ENCODE measurements at regions not wholly inside any gene's neighbourhood (a gene's known extent, or its start where the extent isn't known, plus 50 kb on each side); places are given as distances from the start of the nearest gene placed in this dataset.
"Not testable (repeated sequence)": the region's sequence is repeated elsewhere in the genome, so short reads cannot be mapped to it uniquely, and the experiment has no call there.

DNA sequence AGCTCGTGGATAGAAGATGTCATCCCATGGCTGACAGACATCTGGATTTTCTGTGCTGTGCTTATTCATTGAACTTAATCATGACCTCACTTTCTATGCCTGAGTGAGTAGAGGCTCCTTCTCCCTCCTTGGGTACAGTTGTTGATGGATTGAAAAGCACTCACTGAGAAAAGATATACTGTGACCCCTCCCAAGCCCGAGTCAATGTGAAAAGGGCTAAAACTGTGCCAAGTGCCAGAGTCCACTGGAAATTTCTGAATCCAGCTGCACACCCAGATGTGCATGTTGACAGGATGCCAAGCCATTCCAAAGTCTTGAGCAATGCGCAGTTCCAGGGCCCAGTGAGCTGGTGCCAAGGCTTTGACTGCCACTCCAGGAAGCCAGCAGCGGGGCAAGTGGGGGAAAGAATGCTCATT is 473.0 kb downstream of the NTRK2 start:
- no peak for DNase-seq

DNA sequence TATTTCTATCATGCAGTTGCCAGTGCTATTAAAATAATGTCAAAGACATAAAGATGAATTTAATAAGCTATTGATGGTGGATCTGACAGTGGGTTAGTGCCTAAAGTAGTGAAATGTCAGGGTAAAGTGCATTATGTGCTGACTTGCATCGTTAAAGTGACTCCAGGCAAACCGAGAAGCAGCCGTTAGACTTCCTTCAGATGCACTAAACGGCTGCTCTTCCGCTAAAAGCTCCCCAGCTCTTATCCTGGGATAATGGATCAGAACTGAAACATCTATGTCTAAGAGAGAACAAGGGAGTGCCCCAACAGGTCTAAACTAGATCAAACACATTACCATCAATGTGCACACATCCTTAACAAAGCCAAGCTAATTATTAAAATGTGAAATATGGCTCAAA is 468.2 kb downstream of the NTRK2 start:
- DNase-seq: no peak

DNA sequence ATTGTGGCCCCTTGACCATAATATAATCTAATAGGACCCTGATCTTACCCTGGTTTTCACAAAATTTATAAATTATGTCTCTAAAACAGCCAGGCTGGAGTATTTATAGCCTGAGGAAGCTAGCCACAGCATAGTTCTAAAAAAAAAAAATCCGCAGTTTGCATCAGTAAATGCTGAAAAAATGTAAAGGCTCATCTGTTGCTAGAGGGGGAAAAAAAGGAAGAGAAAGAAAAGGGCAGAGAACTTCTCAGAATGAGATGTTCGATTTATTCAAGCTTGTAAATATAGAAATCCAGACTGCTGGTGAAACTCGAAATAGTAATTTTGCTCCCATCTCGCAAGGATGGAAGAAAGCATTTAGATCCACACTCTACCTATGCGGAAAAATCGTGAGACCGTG is 467.5 kb downstream of the NTRK2 start:
- no peak for DNase-seq

DNA sequence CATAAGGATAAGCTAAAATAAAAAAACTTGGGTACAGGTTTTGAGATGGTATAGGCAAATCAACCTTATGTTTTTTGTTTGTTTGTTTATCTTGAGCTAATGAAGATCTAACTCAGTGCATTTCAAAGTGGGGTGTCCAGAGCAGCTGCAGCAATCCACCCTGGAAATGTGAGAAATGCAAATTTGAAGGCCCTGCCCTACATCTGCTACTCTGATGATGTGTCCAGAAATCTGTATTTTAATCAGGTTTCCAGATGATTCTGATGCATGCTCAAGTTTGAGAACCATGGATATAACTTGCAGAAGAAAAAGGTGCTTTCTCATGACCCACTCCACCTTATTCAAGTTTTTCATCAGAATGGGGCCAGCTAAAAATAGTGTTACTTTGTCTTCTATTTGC is 467.0 kb downstream of the NTRK2 start:
- no peak for DNase-seq

DNA sequence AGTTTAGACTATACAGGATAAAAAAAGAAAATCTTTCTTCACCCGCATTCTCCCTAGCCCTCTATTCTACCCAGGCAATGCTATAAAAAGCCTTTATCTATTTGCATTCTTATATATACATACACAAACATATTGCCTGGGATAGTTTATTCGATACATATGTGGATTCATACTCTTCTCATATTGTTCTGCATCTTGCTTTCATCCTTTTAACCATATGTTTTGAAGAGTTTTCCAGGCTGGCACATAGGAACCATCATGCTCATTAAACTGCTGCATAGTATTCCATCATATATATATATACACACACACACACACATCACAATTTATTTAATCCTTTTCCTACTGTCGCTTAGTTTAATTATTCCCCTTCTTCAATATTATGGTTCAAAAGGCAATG is 461.2 kb downstream of the NTRK2 start:
- DNase-seq: no peak

DNA sequence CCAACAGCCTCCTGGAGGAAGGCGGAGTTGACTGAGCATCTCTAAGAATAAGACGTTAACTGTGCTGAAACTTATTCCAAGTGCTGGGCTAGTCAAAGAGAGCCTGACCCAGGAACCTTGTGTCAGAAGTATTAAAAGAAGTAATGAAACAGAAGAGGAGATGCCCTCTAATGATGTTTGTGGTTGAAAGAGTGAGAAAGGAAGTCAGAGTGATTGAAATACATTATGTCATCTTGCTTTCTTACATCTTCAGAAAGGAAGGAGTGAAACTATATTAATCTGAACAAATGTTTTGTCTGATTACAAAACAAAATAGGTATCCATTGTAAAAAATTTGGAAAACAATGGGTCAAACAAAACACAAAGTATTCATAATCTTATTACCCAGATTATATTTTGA is 460.7 kb downstream of the NTRK2 start:
- no peak for DNase-seq

DNA sequence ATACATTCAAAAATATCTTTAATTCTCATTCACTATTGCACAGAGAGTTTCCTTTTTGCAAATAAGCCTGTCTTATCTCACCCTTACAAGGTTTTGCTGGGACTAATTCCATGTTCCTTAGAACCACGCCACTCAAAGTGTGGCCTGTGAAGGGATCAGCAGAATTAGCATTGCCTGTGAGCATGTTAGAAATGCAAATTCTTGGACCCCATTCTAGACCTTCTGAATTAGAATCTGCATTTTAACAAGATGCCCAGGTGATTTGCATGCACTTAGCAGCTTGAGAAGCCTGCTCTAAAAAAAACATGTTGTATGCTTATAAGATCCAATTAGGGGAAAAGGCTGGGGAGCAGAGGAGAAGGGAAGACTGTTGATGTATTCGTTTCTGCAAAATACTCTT is 460.0 kb downstream of the NTRK2 start:
- DNase-seq: no peak

DNA sequence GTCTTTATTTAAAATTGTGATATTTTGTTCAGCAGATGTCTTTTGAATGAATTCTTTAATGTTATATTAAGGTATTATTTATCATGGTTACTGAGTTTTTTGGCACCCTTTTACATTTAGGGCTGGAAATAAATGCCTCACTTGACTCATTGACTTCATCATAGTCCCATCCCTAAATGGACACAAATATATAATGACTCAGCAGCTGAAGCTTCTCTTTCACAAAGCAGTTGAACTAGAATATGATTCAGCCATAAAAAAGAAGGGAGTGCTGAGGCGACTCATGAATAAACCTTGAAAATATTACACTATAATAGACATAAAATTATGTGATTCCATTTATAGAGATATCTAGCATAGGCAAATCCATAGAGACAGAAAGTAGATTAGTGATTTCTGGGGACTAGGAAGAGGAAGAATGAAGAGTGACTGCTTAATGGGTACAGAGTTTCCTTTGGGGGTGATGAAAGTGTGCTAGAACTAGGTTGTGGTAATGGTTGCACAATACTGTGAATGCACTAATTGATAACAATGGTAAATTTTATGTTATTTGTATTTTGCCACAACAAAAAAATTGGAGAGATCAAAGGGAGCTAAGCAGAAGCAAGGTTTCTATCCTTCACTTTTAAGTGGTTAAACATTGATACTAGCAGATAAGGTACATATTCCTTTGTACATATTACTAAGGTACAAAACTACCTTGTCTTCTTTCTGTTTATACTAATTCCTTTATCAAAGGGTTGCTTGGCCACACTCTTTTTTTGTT is 449.6 kb downstream of the NTRK2 start:
- DNase-seq: no peak

DNA sequence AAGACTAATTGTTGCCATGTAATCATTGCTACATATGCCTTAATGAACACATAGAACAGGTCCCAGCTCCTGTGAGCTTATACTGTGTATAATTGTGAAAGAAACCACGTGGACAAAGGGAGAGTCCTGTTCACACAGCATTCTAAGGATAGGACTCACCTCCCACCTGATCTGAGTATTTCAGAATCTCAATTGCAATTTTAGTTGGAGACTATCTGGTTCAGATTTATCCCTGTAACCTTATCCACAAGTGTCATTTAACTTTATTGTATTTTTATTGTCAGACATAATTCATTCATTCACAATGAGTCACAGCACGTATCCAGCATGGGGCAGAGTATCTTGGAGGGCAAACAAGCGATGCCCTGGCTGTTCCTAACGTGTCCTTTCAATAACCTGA is 448.3 kb downstream of the NTRK2 start:
- no peak for DNase-seq

DNA sequence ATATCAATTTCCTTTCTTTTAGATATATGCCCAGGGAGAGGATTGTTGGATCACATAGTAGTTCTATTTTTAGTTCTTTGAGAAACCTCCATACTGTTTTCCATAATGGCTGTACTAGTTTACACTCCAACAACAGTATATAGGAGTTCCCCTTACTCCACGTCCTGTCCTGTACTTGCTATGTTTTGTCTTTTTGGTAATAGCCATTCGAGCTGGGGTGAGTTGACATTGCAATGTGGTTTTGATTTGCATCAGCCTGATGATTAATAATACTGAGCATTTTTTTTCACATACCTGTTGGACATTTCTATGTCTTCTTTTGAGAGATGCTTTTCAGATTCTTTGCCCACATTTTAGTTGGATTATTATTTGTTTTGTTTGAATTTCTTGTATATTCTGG is 445.9 kb downstream of the NTRK2 start:
- peak; percentile 1 for DNase-seq

DNA sequence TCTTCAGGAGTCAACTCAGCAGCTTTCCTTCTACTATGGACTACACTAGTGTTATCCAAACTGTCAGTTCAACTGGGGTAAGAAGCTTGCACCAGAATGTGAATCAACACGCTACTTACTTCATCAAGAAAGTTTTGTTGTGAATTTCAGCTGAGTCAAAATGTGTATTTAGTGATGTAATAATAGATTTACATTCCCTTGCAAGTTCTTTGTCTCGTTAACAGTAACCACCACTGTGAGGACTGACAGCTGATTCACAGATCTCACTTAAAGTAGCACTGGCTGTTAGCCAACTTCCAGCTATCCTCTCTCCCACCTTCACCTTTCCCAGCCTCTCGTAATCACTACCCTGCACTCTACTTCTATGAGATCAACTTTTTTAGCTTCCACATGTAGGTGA is 445.3 kb downstream of the NTRK2 start:
- DNase-seq: peak; percentile 29

DNA sequence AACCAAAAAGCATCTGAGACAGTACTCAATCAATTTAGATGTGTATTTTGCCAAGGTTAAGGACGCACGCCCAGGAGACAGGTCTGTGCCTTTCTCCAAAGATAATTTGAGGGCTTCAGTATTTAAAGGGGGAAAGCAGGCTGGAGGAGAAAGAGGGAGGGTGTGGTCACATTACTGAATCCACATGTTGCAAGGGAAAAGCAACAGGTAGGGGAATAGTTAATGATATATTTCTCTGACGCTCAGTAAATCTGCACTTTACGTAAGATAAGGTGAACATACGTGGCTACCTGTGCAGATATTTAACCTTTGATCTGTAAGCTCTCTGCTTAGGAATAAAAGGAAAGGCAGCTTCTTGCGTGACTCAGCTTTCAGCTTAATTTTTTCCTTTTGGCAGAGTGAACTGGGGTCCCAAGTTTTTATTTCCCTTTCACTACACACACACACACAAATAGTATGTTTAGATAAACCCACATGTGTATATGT is 443.4 kb downstream of the NTRK2 start:
- no peak for DNase-seq

DNA sequence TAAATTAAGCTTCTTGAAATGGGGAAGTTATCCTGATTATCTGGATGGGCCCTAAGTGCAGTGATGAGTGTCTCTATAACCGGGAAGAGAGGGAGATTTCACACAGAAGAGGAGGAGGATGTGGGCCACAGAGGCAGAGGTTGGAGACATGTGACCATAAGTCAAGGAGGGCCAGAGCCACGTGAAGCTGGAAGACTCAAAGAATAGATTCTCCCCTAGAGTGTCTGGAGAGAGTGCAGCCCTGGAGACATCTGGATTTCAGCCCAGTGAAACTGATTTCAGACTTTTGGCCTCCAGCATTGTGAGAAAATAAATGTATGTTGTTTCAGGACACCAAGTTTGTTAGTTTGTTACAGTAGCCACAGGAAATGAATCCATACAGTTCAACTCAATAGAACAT is 442.9 kb downstream of the NTRK2 start:
- DNase-seq: no peak

DNA sequence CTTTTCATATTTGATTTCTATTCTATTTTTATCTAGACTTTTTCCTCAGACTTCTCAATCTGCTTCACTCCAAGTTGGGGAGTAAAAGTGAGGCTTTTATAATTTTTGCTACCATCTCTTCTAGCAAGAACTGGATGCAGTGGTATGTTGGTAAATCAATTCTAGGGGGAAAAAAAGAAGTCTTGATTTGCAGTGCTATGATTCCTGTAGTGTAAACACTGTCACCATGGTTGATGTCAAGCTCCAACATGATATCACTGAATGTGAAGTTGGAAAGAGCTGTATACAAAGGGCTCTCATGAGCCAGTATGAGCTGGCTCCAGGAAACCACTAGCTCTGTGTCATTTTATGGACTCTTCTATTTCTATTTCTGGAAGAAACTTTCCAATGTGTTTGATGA is 439.2 kb downstream of the NTRK2 start:
- no peak for DNase-seq

DNA sequence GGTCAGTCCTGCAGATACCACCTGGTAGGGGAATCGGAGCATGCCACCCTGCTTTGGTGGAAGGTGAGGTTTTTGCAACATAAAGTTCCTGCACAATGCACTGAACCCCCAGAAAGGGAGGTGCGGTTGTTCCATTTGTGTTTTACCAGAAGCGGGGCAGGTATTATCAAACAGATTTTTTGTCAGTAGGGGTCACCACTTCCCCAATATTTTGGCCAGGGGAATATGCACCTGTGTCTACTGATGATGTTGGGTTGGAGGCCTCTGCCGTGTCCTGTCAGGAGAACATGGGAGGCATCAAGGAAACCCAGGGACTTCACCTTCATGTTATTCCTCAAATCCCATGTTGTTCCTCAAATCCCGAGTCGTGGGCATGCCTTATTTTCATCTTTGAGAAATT is 438.7 kb downstream of the NTRK2 start:
- DNase-seq: no peak

DNA sequence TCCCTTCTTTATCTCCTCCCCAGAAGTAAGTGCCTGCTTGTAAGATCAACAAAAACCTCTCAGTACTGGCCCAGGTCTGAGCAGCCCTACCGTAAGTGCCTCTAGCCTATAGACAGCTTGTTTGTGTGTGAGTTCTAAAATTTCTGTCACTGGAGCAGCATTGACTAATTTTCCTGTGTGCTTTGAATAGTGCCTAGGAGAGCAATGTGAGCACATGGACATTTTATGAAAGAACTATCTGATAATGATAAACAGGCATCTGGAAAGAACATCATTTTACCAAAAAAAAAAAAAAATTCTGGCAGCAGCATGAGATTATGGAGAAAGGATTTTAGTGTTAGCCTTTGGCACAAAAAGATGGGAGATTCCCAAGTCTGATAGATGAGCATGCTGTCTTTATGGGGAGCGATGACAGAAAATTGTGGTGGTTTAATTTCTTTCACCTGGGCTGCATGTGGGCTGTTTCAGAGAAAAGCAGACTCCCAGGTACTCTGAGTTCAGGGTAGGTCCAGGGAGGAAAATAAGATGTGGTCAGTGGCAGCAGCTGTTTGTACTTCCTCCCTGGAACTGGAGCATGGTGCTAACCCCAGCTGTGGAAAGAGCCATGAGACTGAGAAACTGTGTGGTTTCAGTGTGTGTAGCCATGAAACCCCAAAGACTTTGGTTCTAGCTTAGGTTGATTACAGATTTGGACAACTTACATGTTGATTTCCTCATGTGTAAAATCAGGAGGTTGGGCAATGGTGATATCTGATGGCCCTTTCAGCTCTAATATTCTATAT is 419.9 kb downstream of the NTRK2 start:
- no peak for DNase-seq

DNA sequence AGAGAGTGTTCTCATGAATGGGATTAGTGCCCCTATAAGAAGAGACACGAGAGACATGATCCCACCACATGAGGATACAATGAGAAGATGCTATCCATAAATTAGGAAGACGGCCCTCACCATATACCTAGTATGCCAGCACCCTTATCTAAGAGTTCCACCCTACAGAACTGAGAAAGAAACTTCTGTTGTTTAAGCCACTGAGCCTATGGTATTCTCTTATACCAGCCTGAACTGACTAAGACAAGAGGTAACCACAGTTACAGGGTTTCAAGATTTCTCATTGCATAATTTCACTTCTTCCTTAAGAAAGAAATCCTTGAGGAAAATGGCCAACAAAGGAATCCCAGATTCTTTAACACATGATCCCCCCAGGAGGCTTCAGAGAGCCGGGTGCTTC is 412.4 kb downstream of the NTRK2 start:
- no peak for DNase-seq

DNA sequence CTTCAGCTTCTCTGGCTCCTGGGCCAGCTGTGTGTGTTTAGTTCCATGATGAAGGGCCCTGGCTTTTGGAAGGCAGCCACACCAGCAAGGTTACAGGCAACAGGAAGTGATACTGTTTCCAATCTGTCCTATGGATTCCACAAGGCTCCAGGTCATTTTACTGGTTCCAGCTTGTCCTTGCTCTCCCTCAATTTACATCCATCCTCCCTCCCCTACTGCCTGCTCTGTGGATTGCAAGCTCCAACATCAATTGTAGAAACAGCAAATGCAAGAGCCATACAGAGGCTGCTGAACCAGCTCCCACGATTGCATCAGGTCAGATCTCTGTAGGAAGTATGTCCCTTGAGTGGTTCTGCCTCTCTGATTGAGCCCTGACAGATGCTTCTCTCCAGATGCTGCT is 409.8 kb downstream of the NTRK2 start:
- DNase-seq: no peak

DNA sequence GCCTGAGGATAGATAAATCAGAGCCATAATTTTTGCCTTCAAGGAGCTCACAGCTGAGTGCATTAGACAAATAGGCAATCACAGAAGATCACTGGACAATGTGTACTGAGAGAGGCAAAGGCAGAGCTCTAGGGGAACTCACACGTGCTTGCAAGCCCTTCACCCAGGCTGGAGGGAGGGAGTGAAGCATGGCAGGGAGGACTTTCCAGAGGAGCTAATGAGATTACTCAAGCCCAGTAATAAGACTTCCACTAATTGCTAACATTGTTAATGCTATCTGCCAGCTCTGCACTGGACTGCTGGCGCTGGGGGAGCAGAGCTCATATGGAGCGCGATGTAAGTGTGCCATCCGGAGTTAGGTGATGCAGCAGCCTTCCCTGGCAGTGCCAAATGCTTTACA is 408.4 kb downstream of the NTRK2 start:
- DNase-seq: no peak

DNA sequence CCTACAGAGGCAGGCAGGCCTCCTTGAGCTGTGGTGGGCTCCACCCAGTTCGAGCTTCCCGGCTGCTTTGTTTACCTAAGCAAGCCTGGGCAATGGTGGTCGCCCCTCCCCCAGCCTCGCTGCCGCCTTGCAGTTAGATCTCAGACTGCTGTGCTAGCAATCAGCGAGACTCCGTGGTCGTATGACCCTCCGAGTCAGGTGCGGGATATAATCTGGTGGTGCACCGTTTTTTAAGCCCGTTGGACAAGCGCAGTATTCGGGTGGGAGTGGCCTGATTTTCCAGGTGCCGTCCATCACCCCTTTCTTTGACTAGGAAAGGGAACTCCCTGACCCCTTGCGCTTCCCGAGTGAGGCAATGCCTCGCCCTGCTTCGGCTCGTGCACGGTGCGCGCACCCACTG is 407.6 kb downstream of the NTRK2 start:
- not testable (repeated sequence) for DNase-seq
